Psoas muscle (tissue), 7 donors: ENCODE measurements at regions not wholly inside any gene's neighbourhood (a gene's known extent, or its start where the extent isn't known, plus 50 kb on each side); places are given as distances from the start of the nearest gene placed in this dataset.

ENCODE experiments used
- ATAC-seq, 4 donors: fragments of 200-7000 bp; cut with Tn5 transposase; one replicate each; pipeline ENCODE4 v1.9.1; 2020; ENCODE audit warnings: moderate library complexity in 3 of 4, mild to moderate bottlenecking in 2 of 4
- DNase-seq, 2 donors: peaks; one replicate each; pipeline ENCODE4 v3.0.0-alpha.2; 2020
- H3K27ac ChIP-seq: fragments of 200-600 bp; one replicate; pipeline ENCODE4 v1.8.0; 2022
- H3K27me3 ChIP-seq, 3 donors: fragments of 200-600 bp in 1 of 3; one replicate each; pipeline versions ENCODE4 v1.6.1 to v1.8.0; 2013 to 2022; ENCODE audit warnings: low read length in 2 of 3, mild to moderate bottlenecking in 2 of 3, moderate library complexity in 1 of 3; ENCODE audit not compliant: insufficient read depth in 3 of 3
- H3K36me3 ChIP-seq, 2 donors: fragments of 200-600 bp in 1 of 2; one replicate each; pipeline versions ENCODE4 v1.6.1 to v1.8.0; 2013 to 2022; ENCODE audit warnings: low read depth in 1 of 2, mild to moderate bottlenecking in 1 of 2, moderate library complexity in 1 of 2; ENCODE audit not compliant: insufficient read depth in 1 of 2
- H3K4me1 ChIP-seq: fragments of 200-600 bp; one replicate; pipeline ENCODE4 v1.8.0; 2022
- H3K4me3 ChIP-seq: fragments of 200-600 bp; one replicate; pipeline ENCODE4 v1.8.0; 2022; ENCODE audit warnings: mild to moderate bottlenecking
- H3K9me3 ChIP-seq: fragments of 200-600 bp; one replicate; pipeline ENCODE4 v1.8.0; 2022
- WGBS, 3 donors: extraction: QIAGEN DNeasy Blood & Tissue Kit; methylation state at CpG; one replicate each; pipeline versions ENCODE4 v1.1.6 to v1.1.7; 2013; 5-methylcytosine and 5-hydroxymethylcytosine counted together
- intact Hi-C, 2 donors: fragments of 100-400 bp; cut with DNase I; formaldehyde crosslinking; loops; one replicate each; pipeline versions ENCODE4 v1.11.0 to v1.14.2; 2022
- TF ChIP-seq, protein P1 (sequence below): fragments of 200-600 bp; IDR thresholded peaks from one replicate; pipeline ENCODE4 v1.8.0; 2022; ENCODE audit warnings: antibody characterized with exemption
- donor health status: healthy with polysubstance abuse.
- donor health status: DM: no; HTN: no; CAD: no; lungs with moderate emphysema.
- donor health status: Bipolar disorder and iron deficiency.
- donor health status: healthy.
- donor health status: DM: yes; HTN: yes; CAD: no.
- donor health status: DM: no; HTN: no; CAD: no.
- donor health status: DM: yes; HTN: yes; CAD: no.

DNA sequence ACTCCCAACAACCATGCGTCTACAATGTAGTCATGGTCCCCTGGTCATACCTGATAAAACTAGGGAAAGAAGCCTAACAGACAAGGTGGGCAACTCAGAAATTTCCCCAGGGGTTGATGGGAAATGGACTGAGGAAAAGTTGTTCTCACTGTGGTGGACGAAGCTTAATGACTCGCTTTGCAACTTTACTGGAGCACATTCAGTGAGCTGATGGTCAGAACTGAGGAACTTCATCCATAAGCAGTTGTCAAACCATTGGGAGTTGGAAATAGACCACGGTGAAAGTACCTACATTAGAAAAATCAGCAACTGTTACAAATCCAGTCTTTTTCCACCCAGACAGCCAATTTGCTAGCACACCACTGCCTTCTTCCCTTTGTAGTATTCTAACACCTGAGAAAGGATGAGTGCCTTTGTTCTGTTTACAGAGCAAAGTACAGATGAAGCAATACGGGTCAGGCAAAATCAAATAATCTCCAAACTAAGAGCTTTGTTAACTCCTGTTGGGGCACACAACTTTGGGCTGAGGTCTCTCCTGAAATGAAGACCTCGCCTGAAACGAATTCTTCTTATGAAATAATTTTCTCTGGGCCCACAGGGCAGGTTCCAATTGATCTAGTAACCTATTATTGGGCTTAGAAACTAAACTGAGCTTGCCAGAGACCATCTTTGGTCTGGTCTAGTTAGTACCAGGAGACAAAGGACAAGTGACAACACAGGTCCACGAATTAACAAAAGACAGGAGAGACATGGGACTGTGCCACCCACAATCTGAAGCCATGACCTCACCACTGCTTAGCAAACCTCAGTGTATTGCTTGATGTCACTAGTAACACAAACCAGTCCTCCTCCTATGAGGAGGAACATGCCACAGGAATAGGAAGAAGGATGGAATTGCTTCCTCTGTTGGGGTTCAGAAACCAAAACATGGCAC lies 58.9 kb upstream of the NFKB1 start:
- Histone ChIP-seq H3K27ac (no peak overlapping the region), H3K36me3 (no peaks in the 10 kb centered on the region), H3K4me3 (no peak overlapping the region), H3K4me1 (peaks cover 18% of the 10 kb centered on the region), H3K27me3 (no peaks in the 10 kb centered on the region), H3K9me3 (no peaks in the 10 kb centered on the region)
- 88 to 92% (median 89%) methylated on average over 8 of the region's 8 CpGs for WGBS, 3 donors
- TF ChIP-seq, protein P1, sequence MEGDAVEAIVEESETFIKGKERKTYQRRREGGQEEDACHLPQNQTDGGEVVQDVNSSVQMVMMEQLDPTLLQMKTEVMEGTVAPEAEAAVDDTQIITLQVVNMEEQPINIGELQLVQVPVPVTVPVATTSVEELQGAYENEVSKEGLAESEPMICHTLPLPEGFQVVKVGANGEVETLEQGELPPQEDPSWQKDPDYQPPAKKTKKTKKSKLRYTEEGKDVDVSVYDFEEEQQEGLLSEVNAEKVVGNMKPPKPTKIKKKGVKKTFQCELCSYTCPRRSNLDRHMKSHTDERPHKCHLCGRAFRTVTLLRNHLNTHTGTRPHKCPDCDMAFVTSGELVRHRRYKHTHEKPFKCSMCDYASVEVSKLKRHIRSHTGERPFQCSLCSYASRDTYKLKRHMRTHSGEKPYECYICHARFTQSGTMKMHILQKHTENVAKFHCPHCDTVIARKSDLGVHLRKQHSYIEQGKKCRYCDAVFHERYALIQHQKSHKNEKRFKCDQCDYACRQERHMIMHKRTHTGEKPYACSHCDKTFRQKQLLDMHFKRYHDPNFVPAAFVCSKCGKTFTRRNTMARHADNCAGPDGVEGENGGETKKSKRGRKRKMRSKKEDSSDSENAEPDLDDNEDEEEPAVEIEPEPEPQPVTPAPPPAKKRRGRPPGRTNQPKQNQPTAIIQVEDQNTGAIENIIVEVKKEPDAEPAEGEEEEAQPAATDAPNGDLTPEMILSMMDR, result no peak
- DNase-seq (no peak), ATAC-seq (no peak)
- intact Hi-C loops, result loop anchor here in 1 of 2 donors (10.0 kb wide), 1 partner anchor 173 kb away; no protein-coding TSS in a partner anchor

DNA sequence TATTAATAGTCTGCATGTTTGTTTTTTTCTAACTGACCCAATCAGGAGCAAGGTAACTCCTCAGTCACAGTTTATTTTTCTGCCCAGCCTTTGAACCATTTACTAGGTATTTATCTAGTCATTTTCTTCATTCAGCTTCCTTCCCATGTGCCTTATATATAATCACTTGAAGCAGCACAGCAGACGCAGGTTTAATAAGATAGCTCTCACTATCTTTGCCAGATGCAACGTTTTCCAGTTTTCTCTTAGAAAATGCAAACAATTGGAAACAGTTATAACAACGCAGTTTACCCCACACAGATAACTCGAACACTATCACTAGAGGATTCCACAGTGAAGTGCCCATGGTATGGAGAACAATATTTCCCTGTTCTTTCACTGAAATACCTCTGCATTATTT lies 56.4 kb upstream of the NFKB1 start:
- no peak for ATAC-seq
- DNase-seq, result no peak
- intact Hi-C loops, result loop anchor here (5.0 to 10.0 kb wide), 6 partner anchors 170 to 658 kb away; partner anchors contain the start of gene BDH2 (in 1 of the 2)

DNA sequence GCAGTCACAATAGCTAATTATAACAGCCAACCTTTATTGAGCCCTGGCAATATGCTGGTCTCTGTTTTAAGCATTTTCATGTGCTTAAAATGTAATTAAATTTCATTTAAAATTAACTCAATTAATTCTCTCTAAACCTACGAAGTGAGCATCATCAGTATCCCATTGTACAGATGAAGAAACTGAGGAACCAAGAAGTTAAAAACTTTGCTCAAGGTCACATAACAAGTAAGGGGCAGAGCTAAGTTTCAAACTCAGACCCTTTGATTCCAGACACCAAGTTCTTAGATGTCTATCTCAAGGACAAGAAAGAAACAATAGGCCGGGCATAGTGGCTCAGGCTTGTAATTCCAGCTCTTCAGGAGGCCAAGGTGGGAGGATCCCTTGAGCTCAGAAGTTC lies 55.9 kb upstream of the NFKB1 start:
- Histone ChIP-seq H3K4me1 (no peaks in the 10 kb centered on the region), H3K9me3 (no peaks in the 10 kb centered on the region), H3K4me3 (no peak overlapping the region), H3K27ac (no peak overlapping the region), H3K27me3 (no peaks in the 10 kb centered on the region), H3K36me3 (no peaks in the 10 kb centered on the region)
- TF ChIP-seq, protein P1, result no peak
- no peak for ATAC-seq
- DNase-seq, result no peak
- WGBS, 3 donors, result 93 to 95% (median 94%) methylated on average over 2 of the region's 2 CpGs
- intact Hi-C loops, result loop anchor here (5.0 to 10.0 kb wide), 6 partner anchors 170 to 657 kb away; partner anchors contain the start of gene BDH2 (in 1 of the 2)

More for the DNA sequence above, 56.4 kb upstream of the NFKB1 start:
- 80 to 82% (median 81%) methylated on average over 4 of the region's 4 CpGs for WGBS, 3 donors
- TF ChIP-seq, protein P1, result no peak
- Histone ChIP-seq H3K27me3 (no peaks in the 10 kb centered on the region), H3K9me3 (no peaks in the 10 kb centered on the region), H3K36me3 (no peaks in the 10 kb centered on the region), H3K4me3 (no peak overlapping the region), H3K27ac (no peak overlapping the region), H3K4me1 (peaks cover 3% of the 10 kb centered on the region)

DNA sequence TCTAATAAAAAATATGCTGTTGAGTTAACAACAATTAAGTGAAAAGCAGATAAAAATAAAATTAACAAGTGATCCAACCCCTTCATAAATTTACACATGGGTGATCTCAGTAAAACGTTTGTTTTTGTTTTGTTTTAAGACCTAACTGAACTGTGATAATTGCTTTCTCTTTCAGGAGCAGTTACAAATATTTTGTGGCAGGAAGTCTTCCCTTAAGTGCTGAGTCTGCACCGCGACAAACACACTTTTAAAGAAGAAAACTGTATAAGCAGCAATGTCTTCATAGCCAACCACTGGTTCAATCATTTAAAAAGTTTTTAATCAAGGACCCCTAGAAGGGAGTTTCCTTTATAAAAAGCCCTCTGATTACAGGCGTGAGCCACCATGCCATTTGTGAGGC lies 53.7 kb upstream of the NFKB1 start:
- Histone ChIP-seq H3K4me1 (no peaks in the 10 kb centered on the region), H3K36me3 (no peaks in the 10 kb centered on the region), H3K27me3 (no peaks in the 10 kb centered on the region), H3K4me3 (no peak overlapping the region), H3K9me3 (no peaks in the 10 kb centered on the region), H3K27ac (no peak overlapping the region)
- 61 to 66% (median 64%) methylated on average over 4 of the region's 4 CpGs for WGBS, 3 donors
- TF ChIP-seq, protein P1, result no peak
- DNase-seq, result no peak
- intact Hi-C loops, result loop anchor here (5.0 to 10.0 kb wide), 6 partner anchors 167 to 655 kb away; partner anchors contain the start of gene BDH2 (in 1 of the 2)
- no peak for ATAC-seq
